ENCODE measurements at regions not wholly inside any gene's neighbourhood (a gene's known extent, or its start where the extent isn't known, plus 50 kb on each side); places are given as distances from the start of the nearest gene placed in this dataset.

DNA sequence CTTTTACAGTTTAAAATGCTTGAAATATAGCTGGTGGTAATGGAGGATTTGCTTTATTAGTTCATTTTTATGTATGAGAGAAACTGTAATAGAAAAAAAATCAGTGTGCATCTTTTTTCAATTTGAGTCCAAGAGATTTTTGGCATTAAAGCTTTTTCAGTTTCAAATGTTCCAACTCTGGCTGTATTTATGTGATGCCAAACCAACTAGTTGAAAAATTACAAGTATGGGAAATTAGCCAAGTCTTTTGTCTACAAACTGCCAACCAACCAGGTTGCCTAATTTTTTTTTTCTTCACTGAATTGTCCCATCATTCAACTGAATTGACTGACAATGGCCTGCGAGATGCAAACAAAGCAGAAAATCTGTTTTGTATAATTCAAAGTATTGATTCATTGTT is 95.7 kb downstream of the ICOS start:
- TF ChIP-seq, protein P1, sequence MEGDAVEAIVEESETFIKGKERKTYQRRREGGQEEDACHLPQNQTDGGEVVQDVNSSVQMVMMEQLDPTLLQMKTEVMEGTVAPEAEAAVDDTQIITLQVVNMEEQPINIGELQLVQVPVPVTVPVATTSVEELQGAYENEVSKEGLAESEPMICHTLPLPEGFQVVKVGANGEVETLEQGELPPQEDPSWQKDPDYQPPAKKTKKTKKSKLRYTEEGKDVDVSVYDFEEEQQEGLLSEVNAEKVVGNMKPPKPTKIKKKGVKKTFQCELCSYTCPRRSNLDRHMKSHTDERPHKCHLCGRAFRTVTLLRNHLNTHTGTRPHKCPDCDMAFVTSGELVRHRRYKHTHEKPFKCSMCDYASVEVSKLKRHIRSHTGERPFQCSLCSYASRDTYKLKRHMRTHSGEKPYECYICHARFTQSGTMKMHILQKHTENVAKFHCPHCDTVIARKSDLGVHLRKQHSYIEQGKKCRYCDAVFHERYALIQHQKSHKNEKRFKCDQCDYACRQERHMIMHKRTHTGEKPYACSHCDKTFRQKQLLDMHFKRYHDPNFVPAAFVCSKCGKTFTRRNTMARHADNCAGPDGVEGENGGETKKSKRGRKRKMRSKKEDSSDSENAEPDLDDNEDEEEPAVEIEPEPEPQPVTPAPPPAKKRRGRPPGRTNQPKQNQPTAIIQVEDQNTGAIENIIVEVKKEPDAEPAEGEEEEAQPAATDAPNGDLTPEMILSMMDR (IDR thresholded peaks at IDR 0.05) = no peak
- ATAC-seq (ENCODE audit: low FRiP score) = no peak
- DNase-seq (ENCODE audit: low spot score) = no peak

DNA sequence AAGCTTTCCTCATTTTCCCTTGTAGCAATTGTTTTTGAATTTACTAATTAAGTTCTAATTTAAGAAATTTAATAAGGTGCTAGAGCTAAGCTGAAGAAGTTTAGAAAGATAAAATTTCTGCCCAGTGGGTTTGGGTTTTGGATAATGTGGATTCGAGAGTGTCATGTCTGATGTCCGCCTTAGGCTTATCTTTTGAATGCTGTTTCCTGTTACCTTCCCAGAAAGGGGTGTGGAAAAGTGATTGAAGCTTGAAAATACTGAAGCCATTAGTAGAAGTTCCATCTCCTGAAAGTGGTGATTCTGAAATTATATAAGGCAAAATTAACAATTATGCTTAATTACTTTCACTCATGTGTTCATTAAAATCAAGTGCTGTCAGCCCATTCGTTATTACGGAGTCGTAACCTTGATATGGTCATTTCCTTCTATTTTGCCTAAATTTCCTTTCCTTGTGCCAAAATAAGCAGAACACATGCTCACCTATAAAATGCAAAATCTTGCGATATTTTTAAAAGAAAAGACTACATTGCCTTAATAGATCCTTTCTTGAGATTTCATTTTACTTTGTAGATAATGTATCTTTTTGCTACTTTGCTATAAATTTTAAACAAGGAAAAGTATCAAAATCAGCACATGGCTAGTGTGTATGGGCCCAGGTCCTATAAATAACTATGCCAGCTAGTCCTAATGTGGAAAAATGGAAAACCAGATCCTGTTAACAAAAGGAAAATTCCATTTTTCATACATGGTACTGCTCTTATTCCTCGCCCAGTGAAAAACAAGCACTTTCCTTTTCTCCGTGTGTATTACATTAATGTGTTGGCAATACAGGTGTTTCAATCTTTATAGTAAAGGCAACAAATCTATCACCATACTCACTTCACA is 97.3 kb downstream of the ICOS start:
- ATAC-seq (ENCODE audit: low FRiP score) (no peak), DNase-seq (ENCODE audit: low spot score) (no peak)
- TF ChIP-seq, protein P1 (IDR thresholded peaks at IDR 0.05) = no peak

DNA sequence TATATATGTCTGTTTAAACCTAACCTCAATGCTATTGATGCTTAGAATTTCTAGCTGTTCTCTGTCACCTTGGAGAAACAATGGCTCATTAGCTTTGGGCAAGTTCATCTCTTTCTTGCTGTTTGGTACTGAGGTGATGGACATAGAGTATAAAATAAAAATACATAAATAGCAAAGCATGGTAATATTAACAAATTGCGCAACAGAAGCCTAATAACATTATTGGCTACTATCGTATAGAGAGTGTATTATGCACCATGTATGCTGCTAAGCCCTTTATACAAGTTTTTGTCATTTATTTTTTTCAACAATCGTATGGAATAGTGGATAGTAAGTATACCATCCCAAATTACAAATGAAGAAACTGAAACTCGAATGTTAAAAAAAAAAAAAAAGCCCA is 100.1 kb downstream of the ICOS start:
- DNase-seq (ENCODE audit: low spot score) (no peak), ATAC-seq (ENCODE audit: low FRiP score) (no peak)
- TF ChIP-seq, protein P1 (IDR thresholded peaks at IDR 0.05) = no peak

DNA sequence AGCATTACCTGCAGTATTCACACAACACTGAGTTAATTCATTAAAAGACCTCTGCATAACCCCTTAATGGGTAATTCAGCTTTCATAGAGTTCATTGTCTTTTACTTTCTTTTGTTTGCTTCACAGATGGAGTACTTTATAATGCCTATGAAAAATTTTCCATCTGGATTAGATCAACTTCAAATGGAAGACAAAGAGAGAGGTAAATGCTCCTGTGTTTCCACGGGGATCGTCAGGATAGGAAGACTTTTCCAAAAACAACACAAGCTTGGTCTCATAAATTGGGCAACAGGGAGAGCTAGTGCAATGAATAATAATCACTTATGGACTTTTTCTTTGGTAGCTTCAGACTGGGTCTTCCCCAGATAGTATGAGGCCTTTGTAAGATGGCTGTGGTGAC is 100.7 kb downstream of the ICOS start:
- TF ChIP-seq, protein P1 (IDR thresholded peaks at IDR 0.05) = no peak
- DNase-seq (ENCODE audit: low spot score) (no peak), ATAC-seq (ENCODE audit: low FRiP score) (no peak)

DNA sequence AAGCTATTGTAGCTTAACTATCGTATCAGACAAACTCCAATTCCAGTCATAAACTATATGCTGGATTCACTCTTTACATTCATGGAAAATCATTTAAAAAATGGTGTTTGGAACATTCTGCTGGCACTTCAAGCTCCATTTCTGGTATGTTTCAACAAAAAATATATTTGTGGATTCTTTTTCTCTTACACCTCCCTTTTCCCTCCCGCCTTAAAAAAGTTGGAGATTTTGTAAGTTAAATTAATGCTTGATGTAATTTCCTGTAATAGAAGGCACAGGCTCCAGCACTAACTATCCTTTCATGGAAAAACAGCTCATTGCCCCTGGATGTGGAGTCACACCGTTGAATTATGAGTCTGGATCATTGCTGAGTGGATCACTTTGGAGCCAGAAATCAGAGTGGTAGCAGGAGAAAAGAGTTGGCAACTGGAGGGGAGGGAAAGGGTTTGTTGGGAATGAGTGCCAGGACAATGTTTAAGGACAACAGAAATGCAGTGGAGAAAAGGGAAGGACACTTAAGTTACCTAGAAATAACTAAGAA is 102.8 kb downstream of the ICOS start:
- TF ChIP-seq, protein P1 (IDR thresholded peaks at IDR 0.05) = no peak
- ATAC-seq (ENCODE audit: low FRiP score) (peak; percentile 82), DNase-seq (ENCODE audit: low spot score) (no peak)

DNA sequence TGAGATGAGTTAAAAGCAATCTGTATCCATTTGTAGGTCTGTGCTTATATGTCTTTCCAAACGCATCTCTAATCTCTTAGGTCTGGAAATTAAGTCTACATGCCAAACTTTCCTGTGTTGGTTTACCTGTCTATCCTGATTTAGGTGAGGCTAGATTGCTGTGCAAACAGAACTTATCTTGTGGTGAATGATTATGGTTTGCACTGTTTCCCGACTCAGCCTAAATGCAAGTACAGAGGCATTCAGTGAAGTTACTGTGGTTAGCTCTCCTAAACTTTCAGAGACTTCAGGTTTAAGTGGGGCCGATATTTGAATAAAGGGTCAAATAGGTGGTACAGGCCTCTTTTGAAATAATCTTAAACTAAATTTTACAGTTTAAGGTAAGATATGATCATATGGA is 103.5 kb downstream of the ICOS start:
- TF ChIP-seq, protein P1 (IDR thresholded peaks at IDR 0.05) = no peak
- no peak for DNase-seq (ENCODE audit: low spot score)
- no peak for ATAC-seq (ENCODE audit: low FRiP score)

DNA sequence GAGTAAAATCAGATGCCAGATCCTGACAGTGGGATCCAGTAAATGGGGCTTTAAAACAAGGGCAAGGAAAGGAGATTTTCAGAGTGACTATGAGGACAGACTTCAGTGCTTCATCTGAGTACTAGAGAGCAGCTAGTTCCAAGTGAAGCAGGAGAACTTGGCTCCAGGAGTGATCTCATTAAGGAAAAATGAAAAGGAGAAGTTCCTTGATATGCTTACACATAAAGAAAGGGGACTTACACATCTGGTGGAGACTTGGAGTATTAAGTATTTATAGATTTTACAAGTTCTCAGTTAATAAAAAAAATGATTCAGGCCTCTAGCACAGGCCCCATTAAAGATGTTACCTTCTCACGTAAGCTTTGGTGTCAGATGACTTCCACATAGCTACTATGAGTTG is 105.8 kb downstream of the ICOS start:
- DNase-seq (ENCODE audit: low spot score) = no peak

More for the DNA sequence above, 105.8 kb downstream of the ICOS start:
- TF ChIP-seq, protein P1 (IDR thresholded peaks at IDR 0.05) = no peak
- ATAC-seq (ENCODE audit: low FRiP score) = no peak
